NCI-H748 (cell line): ENCODE measurements at regions not wholly inside any gene's neighbourhood (a gene's known extent, or its start where the extent isn't known, plus 50 kb on each side); places are given as distances from the start of the nearest gene placed in this dataset.
"Not testable (repeated sequence)": the region's sequence is repeated elsewhere in the genome, so short reads cannot be mapped to it uniquely, and the experiment has no call there.

ENCODE experiments used
- DNase-seq: peaks from one replicate; lab custom pipeline; 2025; ENCODE audit not compliant: unreplicated experiment; lab: John Stamatoyannopoulos, UW

DNA sequence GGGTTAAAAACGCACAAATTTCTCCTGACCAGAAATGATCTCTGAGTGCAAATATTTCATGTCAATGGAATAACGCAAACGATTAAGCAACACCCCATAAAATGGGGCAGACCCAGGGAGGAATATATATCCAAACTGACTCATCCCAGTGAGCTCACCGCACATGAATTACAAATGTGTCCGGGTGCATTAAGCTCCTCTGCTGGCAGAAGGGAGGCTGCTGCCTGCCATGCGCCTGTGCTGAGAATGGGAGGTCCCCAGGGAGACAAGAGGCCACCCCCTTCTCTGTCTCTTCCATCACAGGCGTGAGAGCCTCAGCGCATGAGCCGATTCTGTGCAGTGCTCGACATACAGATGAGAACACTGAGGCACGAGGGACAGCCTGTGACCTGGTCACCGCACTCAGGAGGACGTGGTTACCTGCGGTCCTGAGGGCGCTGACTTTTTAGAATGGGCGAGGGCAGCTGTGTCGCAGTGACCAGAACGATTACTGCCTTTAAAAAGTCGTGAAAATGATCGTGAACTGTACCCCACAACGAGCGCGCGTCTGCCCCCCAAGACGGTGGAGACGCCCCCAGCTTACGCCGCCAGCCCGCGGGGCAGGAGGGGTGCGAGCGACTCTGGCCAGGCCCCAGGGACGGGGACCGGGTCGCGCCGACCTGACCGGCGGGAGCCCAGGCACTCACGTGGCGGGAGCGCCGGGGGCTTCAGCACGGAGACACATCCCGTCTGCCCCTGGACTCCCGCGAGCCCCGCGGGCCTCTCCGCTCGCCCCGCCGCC lies 188.5 kb downstream of the ADRA2C start:
- peak; percentile 46 for DNase-seq

DNA sequence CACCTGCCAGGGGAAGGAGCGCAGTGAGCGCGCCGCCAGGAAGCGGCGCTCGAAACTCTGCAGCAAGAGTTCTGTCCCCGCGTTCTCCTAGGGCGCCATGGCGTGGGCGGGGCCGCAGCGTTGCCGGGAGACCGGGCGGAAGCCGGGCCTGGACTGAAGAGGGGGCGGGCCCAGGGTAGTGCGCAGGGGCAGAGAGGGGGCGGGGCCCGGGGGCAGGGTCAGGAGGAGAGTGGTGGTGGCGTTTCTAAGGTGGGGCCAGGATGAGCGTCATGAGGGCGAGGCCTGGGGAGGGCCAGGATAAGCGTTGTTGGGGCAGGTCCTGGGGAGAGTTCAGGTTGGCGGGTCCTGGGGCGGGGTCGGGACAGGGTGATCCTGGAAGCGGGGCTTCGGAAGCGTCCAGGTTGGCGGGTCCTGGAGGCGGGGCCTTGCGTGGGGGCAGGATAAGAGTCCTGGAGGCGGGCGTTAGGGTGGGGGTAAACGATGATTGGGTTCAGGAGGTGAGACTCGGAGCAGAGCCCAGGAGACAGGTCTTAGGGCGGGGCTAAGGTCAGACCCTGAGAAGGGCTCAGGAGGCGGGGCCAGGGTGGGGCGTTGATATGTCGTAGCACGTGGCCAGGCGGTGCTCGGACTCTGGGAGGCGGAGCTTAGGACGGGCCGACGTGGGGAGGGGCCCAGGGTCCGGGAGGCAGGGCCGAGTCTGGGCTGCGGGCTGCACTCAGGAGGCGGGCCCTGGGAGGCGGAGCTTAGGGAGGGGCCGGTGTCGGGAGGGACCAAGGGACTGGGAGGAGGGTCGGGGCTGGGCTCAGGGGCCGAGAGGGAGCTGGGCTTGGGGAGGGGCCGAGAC lies 189.4 kb downstream of the ADRA2C start:
- peak; percentile 90 for DNase-seq

DNA sequence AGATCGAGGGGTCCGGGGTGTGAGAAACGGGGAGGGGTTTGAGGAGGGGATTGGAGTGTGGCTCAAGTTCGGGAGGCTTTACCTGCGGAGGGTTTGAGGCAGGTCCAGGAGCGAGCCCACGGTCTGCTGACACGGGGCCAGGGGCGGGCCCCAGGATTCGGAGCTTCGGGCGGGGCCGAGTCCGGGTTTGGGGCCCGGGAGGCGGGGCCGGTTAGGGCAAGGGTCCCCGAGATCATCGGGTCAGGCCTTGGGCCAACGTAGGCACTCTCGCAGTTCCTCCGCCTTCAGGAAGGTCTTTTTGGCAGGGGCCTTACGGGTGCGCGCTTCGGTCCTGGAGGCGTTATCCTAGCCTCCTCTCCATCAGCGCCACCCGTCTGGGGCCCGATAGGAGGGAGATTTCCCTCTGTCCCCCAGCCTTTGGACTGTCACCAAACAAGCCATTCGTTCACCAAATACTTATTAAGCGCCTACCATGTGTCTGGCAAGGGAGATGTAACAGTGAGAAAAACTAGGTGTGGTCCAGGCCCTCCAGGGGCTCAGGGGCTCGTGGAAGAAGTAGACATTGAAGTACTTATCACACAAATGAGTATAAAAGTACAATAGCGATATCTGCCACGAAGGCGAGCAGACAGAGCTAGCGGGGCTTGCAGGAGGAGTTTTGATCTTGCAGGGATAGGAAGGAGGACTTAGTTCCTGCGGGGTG lies 190.1 kb downstream of the ADRA2C start:
- DNase-seq: not testable (repeated sequence)

DNA sequence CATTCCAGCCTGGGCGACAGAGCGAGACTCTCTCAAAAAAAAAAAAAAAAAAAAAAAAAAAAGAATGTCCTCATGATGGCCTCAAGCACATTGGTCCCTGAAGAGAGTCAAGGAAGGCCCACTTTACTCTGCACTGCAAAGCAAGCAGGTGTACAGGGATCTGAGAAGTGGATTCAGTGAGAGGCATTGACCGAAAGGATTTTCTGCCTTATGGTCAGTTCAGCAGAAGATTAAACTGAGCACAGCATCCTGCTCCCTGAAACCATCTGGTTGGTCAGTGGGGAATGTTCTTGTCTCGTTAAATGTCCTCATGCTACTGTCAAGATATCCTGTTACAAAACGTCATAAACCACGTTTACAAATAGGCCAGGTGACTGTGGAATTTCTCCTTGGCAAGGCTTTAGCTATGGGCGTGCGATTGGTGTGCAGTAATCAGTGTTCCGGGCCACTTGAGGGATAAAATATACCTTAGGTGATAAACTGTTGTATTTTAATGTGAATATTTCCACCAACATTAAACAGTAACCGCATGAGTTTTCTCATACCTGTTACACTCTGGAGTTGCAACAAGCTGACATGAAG lies 195.0 kb downstream of the ADRA2C start:
- not testable (repeated sequence) for DNase-seq

DNA sequence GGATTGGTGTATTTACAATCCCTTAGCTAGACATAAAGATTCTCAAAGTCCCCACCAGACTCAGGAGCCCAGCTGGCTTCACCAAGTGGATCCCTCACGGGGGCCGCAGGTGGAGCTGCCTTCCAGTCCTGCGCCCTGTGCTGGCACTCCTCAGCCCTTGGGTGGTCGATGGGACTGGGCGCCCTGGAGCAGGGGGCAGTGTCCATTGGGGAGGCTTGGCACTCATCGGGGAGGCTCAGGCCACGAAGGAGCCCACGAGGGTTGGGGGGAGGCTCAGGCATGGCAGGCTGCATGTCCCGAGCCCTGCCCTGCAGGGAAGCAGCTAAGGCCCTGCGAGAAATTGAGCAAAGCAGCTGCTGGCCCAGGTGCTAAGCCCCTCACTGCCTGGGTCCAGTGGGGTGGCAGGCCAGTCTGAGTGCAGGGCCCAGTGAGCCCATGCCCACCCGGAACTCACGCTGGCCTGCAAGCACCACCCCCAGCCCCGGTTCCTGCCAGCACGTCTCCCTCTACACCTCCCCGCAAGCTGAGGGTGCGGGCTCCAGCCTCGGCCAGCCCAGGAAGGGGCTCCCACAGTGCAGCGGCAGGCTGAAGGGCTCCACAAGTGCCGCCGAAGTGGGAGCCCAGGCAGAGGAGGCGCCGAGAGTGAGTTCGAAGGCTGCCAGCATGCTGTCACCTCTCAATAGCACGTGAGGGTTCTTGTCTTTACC lies 198.5 kb downstream of the ADRA2C start:
- DNase-seq: not testable (repeated sequence)

DNA sequence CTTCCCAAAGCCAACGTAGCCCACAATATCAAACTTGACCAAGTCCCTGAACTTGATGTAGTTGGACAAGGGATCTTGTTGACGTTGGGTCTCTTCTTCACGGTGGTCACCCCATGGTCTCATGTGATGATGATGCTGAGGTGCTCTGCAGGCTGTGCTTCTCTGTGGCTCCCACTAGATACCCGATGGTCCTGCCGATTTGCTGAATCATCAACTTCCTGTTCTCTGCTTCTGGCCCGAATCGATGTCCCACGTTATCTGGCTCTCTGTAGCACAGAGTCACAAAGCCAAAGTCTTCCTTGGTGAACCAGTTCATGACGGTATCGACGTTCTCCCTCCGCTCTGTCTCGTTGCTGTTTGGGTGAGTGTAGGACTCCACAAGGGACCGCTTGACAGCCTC lies 201.0 kb downstream of the ADRA2C start:
- DNase-seq: not testable (repeated sequence)

DNA sequence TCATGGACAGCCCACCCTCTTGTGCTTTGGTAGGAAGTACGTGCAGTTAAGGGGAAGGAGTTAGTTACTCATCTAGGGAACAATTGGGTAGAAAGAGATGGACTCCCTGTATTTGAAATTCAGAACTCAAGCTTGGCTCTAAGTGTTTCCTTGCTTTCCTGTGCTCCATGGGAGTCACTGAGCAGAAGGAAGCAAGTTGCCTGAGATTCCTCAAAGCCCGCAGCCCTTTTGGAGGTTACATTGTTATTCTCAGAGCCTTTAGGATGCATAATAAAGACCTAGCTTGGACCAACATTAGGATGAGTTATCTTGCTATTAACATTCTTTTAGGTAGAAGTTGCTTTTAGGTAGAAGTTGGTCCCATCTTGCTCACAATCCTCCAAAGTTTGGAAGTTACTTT lies 206.4 kb downstream of the ADRA2C start:
- not testable (repeated sequence) for DNase-seq

DNA sequence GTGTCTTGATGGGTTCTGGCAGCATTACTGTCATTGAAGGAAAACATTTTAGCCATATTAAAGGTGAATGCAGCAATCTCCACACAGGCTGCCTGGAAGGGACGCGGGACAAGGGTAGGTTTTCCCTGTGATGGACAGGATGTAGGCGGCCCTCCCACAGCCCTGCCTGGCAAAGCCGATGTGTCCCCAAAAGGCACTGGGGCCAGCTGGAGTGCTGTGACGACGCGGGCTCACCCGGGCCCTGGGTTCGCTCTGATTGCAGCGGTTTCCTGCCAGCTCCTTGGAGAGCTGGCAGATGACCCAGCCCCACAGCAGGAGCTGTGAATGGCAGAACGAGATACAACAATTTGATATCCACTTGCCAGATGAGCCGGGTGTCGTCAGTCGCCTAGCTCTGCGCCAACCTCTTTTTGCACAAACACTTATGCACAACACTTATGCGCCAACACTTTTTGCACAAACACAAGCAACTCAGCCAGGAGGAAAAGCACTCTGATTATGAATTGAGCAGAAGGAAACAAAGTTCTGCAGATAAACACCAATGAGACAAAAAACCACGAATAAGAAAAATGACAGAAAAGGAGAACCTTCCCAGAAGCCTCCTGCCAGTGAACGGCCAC lies 207.5 kb downstream of the ADRA2C start:
- peak; percentile 4 for DNase-seq

DNA sequence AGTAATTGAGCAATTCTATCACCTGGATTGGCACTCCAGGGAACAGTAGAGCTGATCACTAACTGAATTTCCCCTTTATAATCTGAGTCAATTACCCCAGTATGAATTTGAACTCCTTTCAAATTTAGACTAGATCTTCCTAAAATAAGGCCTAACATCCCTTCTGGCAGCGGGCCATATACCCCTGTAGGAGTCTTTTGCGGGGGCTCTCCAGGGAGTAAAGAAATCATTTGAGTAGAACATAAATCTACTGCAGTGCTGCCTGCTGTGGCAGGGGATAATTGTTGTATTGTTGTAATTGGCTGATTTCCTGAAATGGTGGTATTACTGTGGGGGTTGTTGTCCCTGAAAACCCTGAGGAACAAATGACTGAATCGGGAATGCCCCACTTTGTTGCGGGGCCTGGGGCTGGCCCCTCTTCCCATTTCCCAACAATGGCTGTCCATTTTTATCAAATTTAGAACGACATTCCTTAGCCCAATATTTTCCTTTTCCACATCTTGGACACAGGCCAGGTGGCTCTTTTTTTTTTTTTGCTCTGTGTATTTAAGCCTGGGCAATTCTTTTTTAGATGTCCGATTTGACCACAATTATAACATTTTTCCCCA lies 217.4 kb downstream of the ADRA2C start:
- peak; percentile 56 for DNase-seq

DNA sequence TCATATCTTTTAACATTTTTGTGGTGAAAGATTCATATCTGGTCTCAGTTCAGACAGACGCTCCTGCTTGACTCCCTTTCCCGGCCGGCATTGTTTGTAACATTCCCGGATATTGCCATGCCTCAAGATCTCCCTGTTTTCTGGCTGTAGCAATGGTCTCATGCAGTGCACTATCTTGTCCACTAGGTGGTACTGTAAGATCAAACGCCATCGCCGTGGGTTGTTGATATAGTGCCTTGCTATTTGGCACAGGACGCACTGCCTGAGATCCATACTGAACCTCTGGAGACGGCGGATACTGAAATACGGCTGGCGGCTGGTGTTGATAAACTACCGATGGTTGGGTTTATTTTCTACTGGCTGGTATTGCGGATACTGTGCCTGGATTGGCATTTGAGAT lies 218.6 kb downstream of the ADRA2C start:
- DNase-seq: not testable (repeated sequence)

DNA sequence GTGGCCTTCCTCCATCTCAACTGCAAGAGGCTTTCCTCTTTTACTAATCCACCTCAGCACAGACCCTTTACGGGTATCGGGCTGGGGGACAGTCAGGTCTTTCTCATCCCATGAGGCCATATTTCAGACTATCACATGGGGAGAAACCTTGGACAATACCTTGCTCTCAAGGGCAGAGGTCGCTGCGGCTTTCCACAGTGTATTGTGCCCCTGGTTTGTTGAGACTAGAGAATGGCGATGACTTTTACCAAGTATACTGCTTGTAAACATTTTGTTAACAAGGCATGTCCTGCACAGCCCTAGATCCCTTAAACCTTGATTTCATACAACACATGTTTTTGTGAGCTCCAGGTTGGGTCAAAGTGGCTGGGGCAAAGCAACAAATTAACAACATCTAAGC lies 220.2 kb downstream of the ADRA2C start:
- not testable (repeated sequence) for DNase-seq

DNA sequence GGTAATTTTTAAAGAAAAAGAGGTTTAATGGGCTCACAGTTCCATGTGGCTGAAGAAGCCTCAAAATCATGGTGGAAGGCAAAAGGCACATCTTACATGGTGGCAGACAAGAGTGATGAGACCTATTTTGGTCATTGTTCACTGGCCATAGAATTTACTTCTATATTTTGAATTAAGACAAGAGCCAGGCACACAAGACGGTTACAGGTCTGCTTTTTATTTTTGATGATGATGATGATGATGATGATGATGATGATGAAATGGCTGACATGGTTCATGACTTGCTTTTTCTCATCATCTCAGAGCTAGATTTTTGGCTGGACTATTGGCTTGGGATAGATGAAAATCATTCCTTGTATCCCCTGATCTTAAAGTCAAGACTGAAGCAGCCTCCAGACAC lies 229.3 kb downstream of the OTOP1 start:
- not testable (repeated sequence) for DNase-seq

DNA sequence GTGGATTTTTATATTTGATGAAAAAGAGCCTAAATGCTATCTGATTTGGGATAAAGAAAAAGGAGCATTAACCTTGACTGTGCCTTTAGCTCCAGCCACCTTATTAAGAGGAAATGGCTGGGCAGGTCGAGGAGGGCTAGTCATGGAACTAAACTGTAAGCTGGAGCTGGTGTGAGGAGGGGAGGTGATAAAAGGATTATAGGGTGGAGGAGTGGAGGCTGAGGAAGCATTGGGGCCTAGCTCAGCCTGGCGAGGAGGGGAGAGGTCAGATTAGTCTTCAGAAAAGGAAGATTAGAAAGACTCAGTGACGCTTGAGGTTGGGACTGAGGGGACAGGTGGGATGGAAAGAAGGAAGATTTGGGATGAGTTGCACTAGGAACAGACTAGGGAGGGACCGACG lies 222.7 kb downstream of the OTOP1 start:
- not testable (repeated sequence) for DNase-seq

DNA sequence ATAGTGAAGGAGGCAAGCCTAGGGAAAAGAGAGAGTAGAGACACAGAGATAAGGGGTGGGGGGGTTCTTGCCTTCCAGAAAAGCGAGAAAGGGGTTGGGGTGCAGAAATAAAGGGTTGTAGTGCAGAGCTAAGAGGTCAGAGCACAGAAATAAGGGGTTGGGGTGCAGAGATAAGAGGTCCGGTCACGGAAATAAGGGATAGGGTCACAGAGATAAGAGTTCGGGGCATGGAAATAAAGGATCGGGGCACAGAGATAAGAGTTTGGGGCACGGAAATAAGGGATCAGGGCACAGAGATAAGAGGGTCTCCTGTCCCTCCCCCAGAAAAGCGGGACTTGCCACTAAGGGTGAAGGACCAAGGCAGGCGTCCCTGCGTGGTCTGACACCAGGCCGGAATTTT lies 222.0 kb downstream of the OTOP1 start:
- not testable (repeated sequence) for DNase-seq

DNA sequence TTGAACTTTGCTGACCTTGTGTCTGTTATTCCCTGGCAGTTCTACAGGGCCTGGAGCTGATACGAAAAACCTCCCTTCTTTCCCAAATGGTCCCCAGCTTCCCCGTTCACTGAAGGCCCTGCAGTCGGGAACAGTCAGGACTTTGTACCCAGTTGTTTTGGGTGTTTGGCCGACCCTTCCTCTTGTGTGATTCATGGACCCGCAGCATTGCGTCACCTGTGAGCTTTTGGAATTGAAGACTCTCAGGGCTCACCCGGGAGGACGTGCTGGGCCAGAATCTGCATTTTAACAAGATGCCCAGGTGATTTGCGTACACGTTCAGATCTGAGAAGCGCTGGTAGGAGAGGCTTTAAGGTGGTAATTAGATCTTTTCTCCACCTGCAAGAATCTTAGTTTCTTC lies 220.4 kb downstream of the OTOP1 start:
- not testable (repeated sequence) for DNase-seq

DNA sequence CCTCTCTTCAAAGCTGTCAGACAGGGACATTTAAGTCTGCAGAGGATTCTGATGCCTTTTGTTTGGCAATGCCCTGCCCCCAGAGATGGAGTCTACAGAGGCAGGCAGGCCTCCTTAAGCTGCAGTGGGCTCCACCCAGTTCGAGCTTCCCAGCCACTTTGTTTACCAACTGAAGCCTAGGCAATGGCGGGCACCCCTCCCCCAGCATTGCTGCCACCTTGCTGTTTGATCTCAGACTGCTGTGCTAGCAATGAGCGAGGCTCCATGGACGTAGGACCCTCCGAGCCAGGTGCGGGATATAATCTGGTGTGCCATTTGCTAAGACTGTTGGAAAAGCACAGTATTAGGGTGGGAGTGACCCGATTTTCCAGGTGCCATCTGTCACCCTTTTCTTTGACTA lies 207.7 kb downstream of the OTOP1 start:
- peak; percentile 0 for DNase-seq

DNA sequence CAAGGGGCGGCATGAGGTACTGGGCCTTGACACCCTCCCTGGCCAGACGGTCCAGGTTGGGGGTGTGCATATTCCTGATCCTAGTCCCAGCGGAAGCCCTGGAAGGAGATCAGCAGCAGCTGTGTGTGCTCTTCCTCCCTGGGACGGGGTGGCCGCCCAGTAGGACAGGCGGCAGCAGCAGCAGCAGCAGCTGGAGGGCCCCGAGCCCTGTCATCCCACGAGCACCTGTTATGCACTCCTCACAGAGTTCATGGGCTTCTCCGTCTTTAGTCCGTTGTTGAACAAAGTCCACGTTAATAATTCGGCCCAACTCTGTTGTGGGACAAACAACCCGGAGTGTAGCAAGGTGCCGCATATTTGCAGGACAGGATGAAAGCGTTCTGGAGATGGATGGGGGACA lies 205.6 kb downstream of the OTOP1 start:
- DNase-seq: not testable (repeated sequence)

DNA sequence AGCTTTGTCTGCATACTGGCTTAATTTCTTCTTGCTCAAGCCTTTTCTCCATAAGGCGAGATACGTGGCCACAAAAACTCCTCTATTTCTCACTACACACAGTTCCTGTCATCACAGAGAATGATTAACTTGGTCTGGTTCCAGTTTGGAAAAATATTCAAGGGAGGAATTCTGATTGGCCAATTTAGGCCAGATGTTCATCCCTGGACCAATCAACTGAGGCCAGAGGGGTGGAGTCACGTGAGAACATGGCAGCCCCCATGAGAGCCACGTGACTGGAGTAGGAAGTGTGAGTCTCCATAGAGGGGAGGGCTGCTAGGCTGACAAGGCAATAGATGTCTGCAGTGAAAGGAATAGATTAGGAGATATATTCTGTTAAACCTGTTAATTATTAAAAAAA lies 200.0 kb downstream of the OTOP1 start:
- DNase-seq: not testable (repeated sequence)

DNA sequence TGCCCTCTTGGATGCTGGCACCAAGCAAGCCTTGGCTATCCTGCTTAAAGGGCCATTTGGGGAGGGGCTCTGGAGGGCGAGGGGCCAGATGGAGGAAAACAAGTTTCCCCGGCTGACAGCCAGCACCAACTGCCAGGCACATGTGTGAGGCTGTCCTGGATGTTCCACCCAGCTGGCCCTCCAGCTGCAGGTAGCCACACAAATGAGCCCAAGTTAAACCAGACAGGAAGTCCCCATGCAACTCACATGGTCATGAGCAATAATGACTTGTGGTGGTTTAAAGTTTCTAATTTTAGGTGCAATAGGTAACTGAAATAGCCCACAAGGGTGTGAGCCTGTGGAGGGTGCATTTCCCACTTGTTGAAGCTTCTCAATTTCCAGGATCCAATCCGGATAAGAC lies 198.0 kb downstream of the OTOP1 start:
- not testable (repeated sequence) for DNase-seq

DNA sequence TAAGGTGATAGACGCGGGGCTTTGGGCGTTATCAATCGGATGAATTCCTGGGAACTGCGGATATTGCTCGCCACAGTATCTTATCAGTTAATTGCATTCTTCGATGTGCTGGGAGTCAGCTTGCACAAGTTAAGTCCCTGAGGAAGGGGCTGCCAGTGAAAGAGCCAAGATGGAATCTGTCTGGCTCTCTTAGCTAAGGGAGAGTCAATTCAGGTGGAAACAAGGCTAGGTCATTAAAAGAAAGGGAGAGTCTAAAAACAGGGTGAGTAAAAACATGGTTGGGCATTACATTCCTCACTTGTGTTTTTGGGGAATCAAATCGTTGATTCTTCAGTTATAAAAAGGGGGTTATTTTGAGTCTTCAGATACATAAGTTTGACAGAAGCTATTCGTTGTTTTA lies 196.2 kb downstream of the OTOP1 start:
- DNase-seq: not testable (repeated sequence)
